ENCODE measurements at regions not wholly inside any gene's neighbourhood (a gene's known extent, or its start where the extent isn't known, plus 50 kb on each side); places are given as distances from the start of the nearest gene placed in this dataset.
A peak's percentile ranks its signal among the peaks of the same experiment; 100 is the strongest.

DNA sequence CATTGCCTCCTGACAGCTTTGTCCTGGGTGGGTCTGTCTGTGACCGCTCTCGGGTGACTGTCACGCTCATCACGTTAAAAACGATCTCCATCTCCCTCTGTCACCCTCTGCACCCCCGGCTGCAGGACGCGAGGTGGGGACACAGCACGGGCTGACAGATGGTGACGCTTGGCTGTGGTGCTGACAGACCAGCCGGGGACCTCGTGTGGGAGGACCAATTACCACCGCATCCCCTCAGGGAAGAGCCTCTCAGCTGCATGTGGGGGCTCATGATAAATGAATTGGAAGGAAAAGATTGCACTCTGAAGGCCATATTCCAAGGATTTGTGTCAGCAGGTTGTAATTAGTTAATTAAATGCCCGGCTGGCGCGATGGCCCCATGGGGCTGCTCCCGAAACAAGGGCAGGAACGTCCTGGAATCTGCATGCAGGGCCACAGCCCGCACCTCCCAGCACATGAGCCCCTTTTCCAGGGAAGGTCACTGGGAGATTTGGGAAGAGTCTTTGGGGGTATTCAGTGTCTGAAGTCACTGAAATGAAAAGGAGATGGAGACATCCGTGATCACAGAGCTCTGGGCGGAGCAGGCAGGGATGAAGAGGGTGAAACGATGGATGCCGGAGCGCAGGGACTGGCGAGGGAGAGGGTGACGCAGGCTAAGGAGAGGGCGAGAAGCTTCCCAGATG is 87.1 kb downstream of the ERMARD start:
- peaks cover 24% of the 10 kb centered on the region for H3K27me3 Mint-ChIP-seq

DNA sequence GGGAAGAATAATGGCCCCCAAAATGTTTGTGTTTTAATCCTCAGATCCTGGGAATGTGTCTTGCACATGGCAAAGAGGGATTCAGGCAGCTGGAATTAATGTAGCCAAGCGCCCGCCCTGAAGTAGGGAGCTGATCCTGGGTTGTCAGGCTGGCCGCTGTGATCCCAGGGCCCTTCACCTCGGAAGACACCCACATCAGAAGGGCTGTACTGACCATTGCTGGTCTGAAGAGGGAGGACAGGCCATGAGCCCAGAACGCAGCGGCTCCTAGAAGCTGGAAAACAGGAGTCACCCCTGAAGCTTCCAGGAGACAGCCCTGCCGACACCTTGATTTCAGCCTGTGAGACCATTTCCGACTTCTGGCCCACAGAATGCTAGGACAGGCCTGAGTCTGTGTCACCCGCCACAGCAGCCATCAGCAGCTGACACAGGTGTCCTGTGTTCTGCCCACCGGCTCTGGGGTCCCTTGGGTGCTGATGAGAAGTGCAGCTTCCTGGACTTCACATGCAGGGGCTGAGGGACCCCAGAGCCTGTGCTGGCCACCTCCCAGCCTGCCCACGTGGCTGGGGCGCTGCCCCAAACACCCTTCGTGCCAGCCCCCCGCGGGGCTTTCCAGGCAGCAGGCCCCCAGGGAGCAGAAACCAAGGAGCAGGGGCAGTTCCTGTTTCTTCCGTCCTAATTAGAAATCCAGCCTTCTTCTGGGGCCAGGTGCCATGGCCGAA is 86.3 kb downstream of the ERMARD start:
- no peaks in the 10 kb centered on the region for H3K36me3 Mint-ChIP-seq
- no peak overlapping the region for H3K4me3 Mint-ChIP-seq
- H3K9me3 Mint-ChIP-seq = no peaks in the 10 kb centered on the region
- H3K27ac Mint-ChIP-seq = no peak overlapping the region
- no peak for DNase-seq
- H3K27me3 Mint-ChIP-seq = peaks cover 29% of the 10 kb centered on the region
- H3K4me1 Mint-ChIP-seq = no peaks in the 10 kb centered on the region

More for the DNA sequence above, 87.1 kb downstream of the ERMARD start:
- DNase-seq = no peak
- no peaks in the 10 kb centered on the region for H3K36me3 Mint-ChIP-seq
- H3K4me3 Mint-ChIP-seq = no peak overlapping the region
- H3K9me3 Mint-ChIP-seq = no peaks in the 10 kb centered on the region
- no peak overlapping the region for H3K27ac Mint-ChIP-seq
- no peaks in the 10 kb centered on the region for H3K4me1 Mint-ChIP-seq

DNA sequence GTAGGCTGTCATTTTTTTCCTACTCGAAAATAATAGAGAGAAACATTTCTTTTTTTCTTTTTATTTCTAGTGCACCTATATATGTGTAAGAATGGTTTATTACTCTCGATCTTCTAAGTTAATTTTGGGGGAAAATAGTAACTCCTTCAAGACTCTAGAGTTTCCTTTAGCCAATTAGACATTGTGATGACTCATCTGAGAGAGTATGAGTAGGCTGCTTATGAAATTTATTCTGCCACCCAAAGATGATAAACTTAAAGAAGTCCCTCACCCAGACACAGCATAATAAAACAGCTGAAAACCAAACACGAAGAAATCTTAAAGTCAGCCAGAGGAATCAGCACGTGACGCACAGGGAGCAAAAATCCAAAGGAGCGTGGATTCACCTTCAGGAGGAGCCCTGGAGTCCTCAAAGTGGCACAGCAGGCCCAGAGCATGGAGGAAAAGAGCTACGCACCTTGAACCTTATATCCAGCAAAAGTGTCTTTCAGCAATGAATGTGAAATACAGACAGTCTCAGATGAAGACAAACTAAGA is 81.9 kb downstream of the ERMARD start:
- no peak for DNase-seq
- H3K27ac Mint-ChIP-seq = no peak overlapping the region
- H3K36me3 Mint-ChIP-seq = no peaks in the 10 kb centered on the region
- no peak overlapping the region for H3K4me3 Mint-ChIP-seq
- H3K9me3 Mint-ChIP-seq = no peaks in the 10 kb centered on the region
- H3K27me3 Mint-ChIP-seq = peaks cover 50% of the 10 kb centered on the region
- H3K4me1 Mint-ChIP-seq = peaks cover 8% of the 10 kb centered on the region

- Mint-ChIP-seq H3K27ac (no peak overlapping the region), H3K27me3 (peaks cover 57% of the 10 kb centered on the region), H3K4me1 (peaks cover 8% of the 10 kb centered on the region), H3K9me3 (no peaks in the 10 kb centered on the region), H3K36me3 (no peaks in the 10 kb centered on the region), H3K4me3 (no peak overlapping the region)
- no peak for DNase-seq
Measured at GRCh38 chr6:169832247-169832948, 81.0 kb downstream of the ERMARD start.

GRCh38 chr6:169831450-169832246 is 80.2 kb downstream of the ERMARD start:
- peak; percentile 69 for DNase-seq
- Mint-ChIP-seq H3K36me3 (no peaks in the 10 kb centered on the region), H3K4me1 (peaks cover 8% of the 10 kb centered on the region), H3K4me3 (no peak overlapping the region), H3K9me3 (peaks cover 4% of the 10 kb centered on the region), H3K27ac (no peak overlapping the region), H3K27me3 (peaks cover 63% of the 10 kb centered on the region)
